ENCODE measurements at regions not wholly inside any gene's neighbourhood (a gene's known extent, or its start where the extent isn't known, plus 50 kb on each side); places are given as distances from the start of the nearest gene placed in this dataset.
A peak's percentile ranks its signal among the peaks of the same experiment; 100 is the strongest.
"Not testable (repeated sequence)": the region's sequence is repeated elsewhere in the genome, so short reads cannot be mapped to it uniquely, and the experiment has no call there.

DNA sequence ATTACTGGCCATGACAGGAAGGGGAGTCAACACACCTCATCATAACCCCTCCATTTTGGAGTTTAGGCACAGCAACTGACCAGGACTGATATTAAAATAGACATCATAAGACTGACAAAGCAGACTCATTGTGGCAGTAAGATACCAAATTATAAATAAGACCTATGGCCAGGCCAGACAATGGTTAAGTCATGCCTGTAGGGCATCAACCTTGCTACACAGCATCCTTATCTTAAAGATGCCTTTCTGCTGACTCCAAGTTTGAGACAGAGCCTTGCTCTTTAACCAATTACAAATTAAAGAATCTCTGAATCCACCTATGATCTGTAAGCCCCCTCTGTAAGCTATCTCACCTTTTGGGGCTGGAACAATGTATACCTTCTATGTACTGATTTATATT lies 65.5 kb downstream of the VCX2 start:
- DNase-seq: no peak

GRCh38 chrX:8103655-8104054 lies 67.4 kb downstream of the VCX2 start:
- DNase-seq: no peak

DNA sequence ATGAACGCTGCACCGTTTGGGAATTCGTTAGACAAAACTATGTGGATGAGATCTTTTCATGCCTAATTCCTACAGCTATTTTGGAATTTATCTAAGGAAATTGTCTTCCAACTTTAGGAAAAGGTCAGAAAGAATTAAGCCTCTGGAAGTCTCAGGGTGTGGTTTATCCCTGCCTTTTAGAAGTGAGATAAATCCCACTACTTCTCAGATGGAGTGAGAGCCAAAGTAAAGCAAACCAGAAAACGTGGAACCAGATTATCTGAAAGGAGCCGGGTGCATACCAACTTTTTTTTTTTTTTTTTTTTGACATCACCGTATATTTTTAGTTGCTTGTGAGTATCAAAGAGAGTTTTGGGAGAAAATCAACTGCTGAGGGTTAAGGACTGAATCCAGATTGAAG lies 79.6 kb downstream of the VCX2 start:
- DNase-seq: no peak

GRCh38 chrX:8090906-8091305 lies 80.2 kb downstream of the VCX2 start:
- no peak for DNase-seq

- no peak for DNase-seq
Measured at GRCh38 chrX:8090482-8090881, 80.6 kb downstream of the VCX2 start.

- DNase-seq: no peak
Measured at GRCh38 chrX:8089141-8089540, 81.9 kb downstream of the VCX2 start.

GRCh38 chrX:8084006-8084405 lies 87.1 kb downstream of the VCX2 start:
- no peak for DNase-seq

DNA sequence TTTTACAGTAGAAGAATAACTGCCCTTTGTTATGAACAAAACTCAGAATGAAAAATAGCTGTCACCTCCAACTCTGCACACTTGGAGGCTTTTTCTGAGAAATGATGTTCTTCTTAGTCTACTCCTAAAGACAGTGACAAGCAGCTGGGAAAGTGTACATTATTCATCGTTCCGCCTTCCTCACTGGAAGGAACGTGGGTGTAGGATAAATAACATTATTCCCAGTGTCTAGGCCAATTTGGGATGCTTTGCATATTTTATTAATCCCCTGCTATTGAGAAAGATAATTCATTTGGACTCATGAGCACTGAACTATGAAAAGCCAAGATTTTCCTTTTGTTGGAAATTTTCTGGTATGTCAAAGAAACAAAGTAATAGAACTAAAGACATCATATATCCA lies 87.8 kb downstream of the VCX2 start:
- no peak for DNase-seq

GRCh38 chrX:8075636-8076035 lies 95.4 kb downstream of the VCX2 start:
- DNase-seq: no peak

GRCh38 chrX:8067754-8068462 lies 103.2 kb downstream of the VCX2 start:
- DNase-seq: no peak

GRCh38 chrX:8052909-8053308 lies 118.2 kb downstream of the VCX2 start:
- DNase-seq: no peak

DNA sequence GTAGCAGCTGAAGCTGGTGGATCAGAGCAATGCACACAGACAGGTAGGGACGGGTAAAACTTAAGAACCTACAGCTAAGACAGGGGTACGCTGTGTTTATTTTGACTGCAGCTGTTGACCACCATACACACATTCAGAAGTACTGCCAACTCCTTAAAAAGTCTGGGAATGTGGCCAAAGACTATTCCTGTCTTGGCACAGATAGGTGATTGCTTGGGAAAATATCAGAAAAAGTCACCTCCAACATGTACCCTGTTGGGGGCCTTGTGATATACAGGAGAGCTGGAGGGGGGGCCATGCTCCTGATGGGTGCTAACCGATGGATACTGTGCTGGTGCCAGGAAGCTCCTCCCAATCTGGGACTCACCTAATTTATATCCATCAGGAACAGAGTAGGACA lies 121.2 kb downstream of the VCX2 start:
- no peak for DNase-seq

GRCh38 chrX:8048466-8048865 lies 121.3 kb upstream of the PNPLA4 start:
- no peak for DNase-seq

DNA sequence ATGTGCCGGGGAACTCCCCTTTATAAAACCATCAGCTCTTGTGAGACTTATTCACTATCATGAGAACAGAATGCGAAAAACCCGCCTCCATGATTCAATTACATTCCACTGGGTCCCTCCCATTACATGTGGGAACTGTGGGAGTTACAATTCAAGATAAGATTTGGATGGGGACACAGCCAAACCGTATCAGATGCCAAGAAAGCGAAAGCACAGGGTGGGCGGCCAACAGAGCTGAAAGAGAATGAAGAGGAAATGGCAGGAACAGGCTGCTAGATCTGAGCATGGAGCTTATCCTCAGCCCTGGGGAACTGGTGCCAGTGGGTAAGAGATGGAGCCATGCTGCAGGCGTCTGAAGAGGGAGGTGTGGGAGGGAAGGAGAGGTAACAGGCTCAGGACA lies 117.7 kb upstream of the PNPLA4 start:
- DNase-seq: no peak

GRCh38 chrX:8043546-8043945 lies 116.3 kb upstream of the PNPLA4 start:
- no peak for DNase-seq

- no peak for DNase-seq
Measured at GRCh38 chrX:8043121-8043520, 115.9 kb upstream of the PNPLA4 start.

DNA sequence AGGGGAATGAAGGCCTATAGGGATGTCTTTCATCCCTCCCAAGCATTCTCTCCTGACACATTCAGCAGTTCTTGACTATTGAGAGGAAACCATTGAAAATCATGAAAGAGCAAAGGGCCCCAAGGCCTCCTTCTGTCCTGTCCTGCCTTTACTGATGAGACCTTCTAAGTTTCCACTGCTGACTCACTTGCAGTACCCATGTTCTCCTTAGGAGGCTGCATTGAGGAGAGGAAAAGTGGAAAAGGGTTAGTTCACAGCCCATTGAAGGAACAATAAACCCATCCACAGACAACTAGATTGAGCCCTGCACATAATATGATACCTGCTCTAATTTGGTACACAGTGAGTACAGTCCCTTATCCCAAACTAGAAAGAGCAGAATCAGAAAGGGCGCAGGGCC lies 115.1 kb upstream of the PNPLA4 start:
- DNase-seq: peak; percentile 27

DNA sequence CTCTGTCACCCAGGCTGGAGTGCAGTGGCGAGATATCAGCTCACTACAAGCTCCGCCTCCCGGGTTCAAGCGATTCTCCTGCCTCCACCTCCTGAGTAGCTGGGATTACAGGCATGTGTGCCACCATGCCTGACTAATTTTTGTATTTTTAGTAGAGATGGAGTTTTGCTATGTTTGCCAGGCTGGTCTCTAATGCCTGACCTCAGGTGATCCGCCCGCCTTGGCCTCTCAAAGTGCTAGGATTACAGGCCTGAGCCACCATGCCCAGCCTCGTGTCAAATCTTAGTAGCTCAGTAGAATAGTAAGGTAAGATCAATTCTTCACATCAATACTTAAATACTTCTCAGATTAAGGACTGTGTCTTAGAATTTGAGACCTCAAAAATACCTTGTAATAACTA lies 112.5 kb upstream of the PNPLA4 start:
- not testable (repeated sequence) for DNase-seq

- peak; percentile 60 for DNase-seq
Measured at GRCh38 chrX:8037593-8038348, 110.6 kb upstream of the PNPLA4 start.

- DNase-seq: peak; percentile 33
Measured at GRCh38 chrX:8036914-8037313, 109.7 kb upstream of the PNPLA4 start.

DNA sequence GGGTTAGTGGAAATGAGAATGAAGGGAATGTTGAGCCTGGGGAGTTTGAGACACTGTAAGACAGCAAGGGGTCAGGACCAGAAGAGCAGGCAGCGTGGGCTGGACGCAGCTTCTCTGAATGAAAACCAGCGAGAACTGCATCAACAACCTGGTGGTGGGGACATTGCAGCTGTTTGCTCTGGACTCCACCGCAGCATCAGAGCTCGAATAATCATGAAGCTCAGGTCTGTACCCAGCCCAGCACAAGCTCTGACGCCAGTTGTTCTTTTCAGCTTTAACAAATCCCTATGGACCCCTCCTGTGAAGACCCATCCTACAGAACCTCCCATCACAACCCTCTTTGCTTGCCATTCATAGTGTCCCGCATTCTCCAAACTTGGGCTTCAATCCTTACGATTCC lies 106.8 kb upstream of the PNPLA4 start:
- DNase-seq: no peak

GRCh38 chrX:8033175-8033574 lies 106.0 kb upstream of the PNPLA4 start:
- DNase-seq: no peak

GRCh38 chrX:8030361-8030760 lies 103.1 kb upstream of the PNPLA4 start:
- DNase-seq: no peak

GRCh38 chrX:8027827-8028226 lies 100.6 kb upstream of the PNPLA4 start:
- DNase-seq: no peak

DNA sequence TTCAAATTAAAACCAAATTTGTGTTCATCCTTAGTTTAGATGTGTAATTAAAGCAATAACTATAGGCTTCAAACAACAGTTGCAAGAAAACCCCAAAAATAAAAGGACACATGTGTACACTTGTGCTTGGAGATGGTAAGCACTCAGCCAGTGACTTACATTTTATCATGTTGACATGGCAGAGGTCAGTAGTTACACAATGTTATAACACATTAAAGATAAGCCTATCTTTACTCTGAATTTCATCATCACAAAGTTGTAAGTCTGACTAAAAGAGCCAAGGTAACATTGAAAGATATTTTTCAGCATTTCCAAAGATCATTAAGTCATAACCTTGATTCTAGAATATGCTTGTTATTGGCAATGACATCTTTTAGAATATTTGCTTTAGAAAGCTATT lies 98.5 kb upstream of the PNPLA4 start:
- DNase-seq: peak; percentile 42
